ENCODE measurements at regions not wholly inside any gene's neighbourhood (a gene's known extent, or its start where the extent isn't known, plus 50 kb on each side); places are given as distances from the start of the nearest gene placed in this dataset.
"Not testable (repeated sequence)": the region's sequence is repeated elsewhere in the genome, so short reads cannot be mapped to it uniquely, and the experiment has no call there.

DNA sequence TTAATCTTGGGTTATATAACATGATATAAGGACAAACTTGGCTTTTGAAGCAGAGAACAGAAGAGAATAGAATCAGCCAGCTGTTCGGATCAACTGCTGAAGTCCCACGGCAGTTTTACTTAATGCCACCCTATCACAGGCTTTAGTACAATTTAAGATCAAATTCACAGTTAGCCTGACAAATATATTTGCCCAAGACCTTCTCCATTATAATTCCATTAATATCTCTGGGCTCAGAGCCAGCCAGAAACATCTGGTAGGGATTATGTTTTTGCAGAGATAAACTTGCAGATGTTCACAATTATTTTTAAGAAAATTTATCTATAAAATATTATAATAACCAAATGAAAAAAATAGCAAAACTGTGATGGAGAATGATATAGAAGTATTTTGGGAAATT, 381.4 kb downstream of the RAD51AP2 start:
- intact Hi-C loops (cut with micrococcal nuclease): no loop called here

DNA sequence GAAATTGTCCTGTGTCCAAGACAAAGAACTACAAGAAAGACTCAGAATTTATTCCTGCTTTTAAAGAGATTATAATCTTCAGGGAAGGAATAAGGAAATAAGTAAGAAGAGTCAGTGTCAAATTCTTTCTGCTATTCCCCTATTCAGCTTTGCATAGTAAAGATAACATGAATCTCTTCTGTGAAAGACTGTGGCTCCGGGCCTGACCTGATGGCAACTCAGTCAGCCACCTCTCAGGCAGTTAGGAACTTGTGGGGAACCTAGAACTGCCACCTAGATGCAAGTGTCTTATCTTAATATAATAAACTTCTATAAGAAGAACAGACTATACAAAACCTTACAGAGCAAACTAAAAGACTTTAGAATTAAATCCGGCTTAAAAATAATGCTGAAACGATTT, 382.0 kb downstream of the RAD51AP2 start:
- intact Hi-C loops (cut with micrococcal nuclease): no loop called here

DNA sequence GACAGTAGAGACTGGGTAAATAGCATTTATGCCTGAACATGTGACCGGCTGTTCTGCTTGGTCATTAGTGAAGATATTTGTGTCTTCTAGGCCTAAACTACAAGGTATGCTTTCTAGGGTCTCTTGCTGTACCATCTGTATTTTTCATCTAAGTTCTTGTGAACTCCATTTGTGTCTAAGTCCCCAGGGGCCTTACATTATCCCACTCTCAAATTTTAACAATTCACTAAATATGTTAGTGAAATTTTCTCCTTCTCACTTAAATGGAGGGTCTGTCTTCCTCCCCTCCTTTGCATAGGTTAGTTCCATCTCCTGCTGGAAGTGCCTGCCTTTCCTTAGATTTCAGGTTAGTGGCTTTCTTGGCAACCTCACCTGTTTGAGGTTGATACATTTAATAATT, 382.6 kb downstream of the RAD51AP2 start:
- intact Hi-C loops (cut with micrococcal nuclease): no loop called here

GRCh38 chr2:17133052-17133671, 385.1 kb downstream of the RAD51AP2 start:
- intact Hi-C loops (cut with micrococcal nuclease): no loop called here

DNA sequence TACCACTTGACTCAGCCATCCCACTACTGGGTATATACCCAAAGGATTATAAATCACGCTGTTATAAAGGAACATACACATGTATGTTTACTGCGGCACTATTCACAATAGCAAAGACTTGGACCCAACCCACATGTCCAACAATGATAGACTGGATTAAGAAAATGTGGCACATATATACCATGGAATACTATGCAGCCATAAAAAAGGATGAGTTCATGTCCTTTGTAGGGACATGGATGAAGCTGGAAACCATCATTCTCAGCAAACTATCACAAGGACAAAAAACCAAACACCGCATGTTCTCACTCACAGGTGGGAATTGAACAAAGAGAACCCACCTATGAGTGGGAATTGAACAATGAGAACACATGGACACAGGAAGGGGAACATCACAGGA, 387.6 kb downstream of the RAD51AP2 start:
- intact Hi-C loops (cut with micrococcal nuclease): not testable (repeated sequence)

GRCh38 chr2:17125989-17126620, 392.1 kb downstream of the RAD51AP2 start:
- intact Hi-C loops (cut with micrococcal nuclease): no loop called here

GRCh38 chr2:17124575-17125318, 393.5 kb downstream of the RAD51AP2 start:
- intact Hi-C loops (cut with micrococcal nuclease): no loop called here

DNA sequence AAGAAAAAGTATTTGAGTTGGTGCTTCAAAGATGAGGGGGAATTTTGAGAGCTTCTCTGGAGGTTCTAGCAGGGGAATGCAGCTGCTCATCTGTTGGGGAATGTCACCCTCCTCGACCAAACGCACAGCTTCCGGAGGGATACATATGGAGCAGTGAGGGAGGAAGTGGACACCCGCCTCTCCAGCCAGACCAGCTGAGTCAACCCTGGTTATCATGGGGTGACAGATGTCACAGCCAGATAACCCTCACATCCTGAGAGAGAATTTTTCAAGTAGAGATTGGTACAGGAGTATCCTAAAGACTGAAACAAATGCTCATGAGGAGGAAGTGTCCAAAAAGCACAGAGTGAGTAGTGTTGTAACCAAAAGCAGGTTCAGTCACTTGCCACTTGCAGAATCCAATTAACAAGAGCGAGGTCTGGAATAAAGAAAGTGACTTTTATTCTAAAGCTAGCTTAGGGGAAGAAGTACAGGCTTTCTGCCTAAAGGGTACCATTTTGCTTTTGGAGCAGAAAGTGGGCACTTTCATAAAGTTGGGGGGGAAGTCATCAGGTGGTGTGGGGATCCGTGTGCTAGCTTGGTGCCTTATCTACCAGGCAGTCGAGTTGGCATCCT, 395.2 kb downstream of the RAD51AP2 start:
- intact Hi-C loops (cut with micrococcal nuclease): no loop called here

DNA sequence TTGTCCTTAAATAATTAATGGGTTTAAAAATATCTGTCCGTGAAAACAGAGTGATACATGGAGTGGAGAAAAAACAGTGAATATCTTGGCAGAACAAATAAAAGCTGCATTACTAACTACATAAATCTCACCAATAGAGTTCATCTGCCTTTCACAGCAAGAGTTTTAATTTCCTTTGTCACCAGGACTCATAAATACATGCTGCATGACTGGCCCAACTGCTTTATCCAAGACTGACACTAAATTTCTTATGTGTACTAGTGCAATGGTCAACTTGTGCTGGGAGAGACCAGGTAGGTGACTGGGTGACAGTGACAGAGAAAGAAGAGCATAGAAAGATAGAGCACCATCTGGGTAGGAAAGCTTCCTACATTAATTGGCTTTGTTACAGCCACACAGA, 402.8 kb downstream of the RAD51AP2 start:
- intact Hi-C loops (cut with micrococcal nuclease): no loop called here

DNA sequence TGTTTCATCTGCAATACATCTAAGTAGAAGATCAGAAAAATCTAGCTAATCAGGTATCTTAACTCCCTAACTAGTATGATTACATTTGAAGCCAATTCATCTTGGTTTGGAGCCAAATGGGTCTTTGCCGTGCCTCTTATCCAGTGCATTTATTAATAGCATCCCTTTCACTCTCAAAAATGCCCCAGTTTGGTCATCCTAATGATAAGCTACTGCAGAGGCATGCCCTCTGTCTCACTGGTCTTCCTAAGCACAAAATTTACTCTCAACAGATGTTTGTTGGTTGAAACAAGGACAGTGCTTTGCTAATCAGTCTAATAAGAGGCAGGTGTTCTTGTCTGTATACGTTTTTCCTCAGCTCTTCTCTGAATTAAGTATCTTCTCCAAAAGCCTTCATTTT, 403.2 kb downstream of the RAD51AP2 start:
- intact Hi-C loops (cut with micrococcal nuclease): no loop called here

DNA sequence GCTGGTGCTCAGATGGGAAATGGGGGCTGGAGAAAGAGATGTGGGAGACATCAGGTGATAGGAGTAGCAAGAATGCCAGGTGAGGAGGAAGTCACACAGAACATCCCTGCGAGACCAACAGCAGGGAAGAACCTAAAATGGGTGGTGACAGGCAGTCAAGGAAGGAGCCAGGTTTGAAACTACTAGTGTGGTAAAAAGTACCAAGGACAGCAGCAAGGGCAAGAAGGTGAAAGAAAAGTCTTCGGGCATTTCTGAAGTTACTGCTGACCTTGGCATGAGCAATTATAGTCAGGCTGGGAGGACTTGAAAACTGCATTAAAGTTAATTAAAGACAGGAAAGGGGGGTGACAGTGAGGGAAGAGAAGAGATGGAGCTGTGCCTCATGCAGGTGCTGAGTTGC, 410.4 kb downstream of the RAD51AP2 start:
- intact Hi-C loops (cut with micrococcal nuclease): no loop called here

DNA sequence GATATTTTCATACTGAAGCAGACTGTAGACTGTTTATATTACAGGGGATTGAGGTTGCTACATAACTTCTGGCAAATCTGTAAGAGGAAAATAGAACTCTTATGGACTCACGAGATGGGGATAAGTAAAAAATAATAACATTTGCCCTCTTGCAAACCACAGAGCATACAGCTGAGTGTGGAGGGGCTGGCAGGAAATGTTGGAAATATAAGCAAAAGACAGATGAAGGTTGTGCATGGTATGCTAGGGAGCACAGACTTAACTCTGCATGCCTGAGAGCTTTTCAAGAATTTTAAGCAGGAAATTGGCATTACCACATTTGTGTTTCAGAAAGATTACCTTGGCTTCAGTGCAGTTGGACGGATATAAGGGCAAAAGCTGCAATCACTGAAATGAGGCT, 411.1 kb downstream of the RAD51AP2 start:
- intact Hi-C loops (cut with micrococcal nuclease): no loop called here

DNA sequence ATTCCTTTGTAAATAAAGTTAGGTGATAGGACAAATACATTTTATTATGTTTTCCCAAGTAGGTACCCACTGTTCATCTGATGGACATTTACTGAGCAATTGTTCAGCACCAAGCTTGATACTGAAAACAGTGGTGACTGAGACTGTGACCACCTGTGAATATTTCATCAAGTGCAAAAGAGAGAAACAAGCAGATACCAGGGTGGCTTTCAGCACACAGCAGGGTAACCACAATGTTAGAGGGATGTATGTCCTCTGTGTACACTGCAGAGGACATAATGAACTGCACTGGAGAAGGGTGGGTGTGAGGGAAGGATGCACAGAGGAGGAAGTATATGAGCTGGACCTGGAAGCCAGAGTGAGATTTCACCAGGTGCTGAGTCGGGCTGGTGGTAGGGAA, 411.8 kb downstream of the RAD51AP2 start:
- intact Hi-C loops (cut with micrococcal nuclease): no loop called here

DNA sequence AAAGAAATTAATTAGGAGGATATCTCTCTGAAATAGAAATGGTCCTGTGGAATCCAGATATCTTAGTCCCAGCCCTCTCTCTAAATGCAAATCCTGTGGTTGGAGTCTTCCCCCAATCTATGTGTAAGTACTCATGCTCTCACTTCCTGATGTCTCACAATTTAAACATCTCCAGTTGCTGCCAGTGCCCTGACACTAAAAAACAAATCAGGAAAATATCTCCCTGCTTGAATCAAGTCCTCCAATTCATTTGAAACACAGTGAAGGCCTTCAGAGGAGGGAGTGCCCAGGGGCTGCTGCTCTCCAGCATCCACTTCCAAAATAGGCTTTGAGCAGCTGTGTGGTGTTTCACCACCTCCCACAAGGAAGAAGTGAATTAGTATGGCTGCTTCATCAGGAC, 413.8 kb downstream of the RAD51AP2 start:
- intact Hi-C loops (cut with micrococcal nuclease): no loop called here

DNA sequence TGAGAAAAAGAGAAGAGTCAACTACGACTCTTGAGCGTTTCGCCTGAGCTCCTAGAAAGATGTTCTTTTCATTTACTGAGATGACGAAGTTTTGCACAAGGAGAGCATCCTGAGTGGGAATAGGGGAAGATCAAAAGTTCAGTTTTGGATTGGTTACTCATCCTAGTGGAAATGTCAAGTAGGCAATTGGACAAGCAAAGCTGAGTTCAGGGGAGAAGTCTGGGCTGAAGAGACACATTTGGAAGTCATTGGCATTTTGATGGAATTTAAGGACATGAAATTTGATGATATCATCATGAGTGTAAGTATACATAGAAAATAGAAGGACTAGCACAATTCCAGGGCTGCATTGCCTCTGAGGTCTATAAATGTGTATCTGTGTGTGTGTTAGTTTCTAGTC, 416.6 kb downstream of the RAD51AP2 start:
- intact Hi-C loops (cut with micrococcal nuclease): no loop called here

DNA sequence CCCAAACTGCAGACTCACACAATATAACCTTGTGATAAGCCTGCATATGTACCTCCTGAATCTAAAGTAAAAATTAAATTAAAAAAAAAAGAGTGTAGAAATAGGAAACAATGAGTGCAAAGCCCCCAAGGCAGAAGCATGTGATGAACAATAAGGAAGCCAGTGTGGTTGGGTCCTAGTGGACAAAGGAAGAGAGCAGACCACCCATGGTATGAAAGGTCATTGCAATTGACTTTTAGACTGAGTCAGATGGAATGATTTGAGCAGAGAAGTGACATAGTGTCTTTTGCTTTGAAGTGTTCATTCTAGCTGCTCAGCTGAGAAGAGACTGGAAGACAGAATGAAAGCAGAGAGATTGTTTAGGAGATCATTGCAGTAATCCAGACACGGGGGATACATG, 417.1 kb downstream of the RAD51AP2 start:
- intact Hi-C loops (cut with micrococcal nuclease): no loop called here

GRCh38 chr2:17095340-17095739, 422.9 kb downstream of the RAD51AP2 start:
- intact Hi-C loops (cut with micrococcal nuclease): no loop called here

DNA sequence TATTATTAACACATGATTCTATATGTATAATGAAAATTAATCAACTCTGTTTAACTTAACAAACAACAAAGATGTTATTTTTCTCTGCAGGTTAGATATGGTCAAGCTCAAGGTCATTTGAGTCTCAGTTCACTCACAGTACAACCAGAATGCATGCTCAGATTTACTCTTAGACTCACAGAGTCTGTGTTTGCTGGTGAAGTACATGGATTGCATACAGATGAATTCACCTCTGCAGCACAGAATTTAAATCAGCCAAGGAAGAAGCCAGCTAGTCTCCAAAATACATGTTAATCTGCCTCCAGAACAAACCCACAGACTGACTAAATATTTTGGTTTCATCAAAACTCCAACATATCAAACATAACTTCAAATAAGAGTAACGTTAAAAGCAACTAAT, 424.5 kb downstream of the RAD51AP2 start:
- intact Hi-C loops (cut with micrococcal nuclease): no loop called here

GRCh38 chr2:17086990-17087389, 421.4 kb upstream of the CYRIA start:
- intact Hi-C loops (cut with micrococcal nuclease): no loop called here

DNA sequence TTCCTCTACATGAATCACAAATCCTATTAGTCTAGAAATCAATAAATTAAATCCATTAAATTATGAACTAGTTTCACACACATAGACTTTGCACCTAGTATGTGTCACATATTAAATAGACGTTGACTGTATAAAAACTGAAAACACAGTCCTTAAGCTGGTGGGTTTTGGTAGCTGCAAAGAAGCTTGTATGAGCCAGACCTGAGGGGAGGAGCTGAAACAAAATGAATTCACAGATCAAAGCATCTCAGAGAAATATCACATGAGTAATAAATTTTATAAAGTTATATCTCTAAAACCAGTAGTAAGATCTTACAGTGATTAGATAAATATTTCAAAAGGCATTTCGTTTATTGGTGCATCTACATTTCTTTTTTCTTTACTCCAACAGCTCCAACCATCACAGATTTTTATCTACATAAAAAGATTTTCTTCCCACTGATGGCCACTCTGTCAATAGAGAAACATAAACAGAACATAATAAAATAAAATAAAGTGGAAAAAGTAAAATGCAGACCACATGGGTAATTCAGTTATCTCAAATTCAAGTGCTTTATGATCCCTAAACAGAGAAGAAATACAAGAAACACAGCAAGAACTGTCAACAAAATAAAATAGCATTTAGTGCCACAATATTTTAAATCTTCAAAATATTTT, 420.0 kb upstream of the CYRIA start:
- intact Hi-C loops (cut with micrococcal nuclease): no loop called here

DNA sequence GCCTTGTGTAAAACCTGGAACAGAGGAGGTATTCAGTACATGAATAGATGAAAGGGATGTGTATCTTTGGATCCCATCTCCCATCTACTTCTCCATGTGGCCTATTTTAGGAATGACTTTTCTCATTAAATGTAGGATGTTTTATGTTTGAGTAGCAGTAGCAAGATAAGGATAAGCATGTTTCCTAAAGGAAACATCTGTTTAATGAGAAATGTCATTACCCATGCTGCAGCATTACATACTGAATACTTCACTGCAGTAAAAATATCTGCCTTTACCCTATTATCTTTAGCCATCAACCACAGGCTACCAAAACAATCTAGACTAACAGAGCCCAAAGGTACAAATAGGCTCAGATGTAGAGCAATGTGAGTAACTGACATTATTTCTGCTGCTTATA, 419.2 kb upstream of the CYRIA start:
- intact Hi-C loops (cut with micrococcal nuclease): no loop called here

DNA sequence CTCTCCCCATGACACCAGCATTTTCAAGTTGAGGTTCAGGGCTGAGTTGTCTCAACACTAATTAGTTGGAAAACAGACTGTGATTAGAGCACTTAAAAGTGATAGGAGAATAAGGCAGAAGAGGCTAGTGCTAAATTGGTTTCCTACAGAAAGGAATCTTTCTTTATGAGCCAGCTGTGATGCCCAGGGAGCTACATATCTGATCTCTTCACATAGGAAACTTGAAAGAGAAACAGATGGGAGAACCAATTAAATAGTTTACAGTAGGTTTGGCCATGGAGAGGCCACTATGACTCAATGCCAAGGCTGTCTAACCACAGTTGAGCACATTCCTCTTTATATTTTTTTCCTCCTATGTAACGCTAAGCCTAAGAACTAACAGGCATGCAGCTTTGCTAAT, 418.3 kb upstream of the CYRIA start:
- intact Hi-C loops (cut with micrococcal nuclease): no loop called here
